Activated T-cell treated with anti-CD3 and anti-CD28 coated beads for 24 hours (primary cell): ENCODE measurements at regions not wholly inside any gene's neighbourhood (a gene's known extent, or its start where the extent isn't known, plus 50 kb on each side); places are given as distances from the start of the nearest gene placed in this dataset.

Source experiments
- DNase-seq: peaks from one replicate; pipeline ENCODE4 v3.0.0-alpha.2; 2020; ENCODE audit warnings: low read depth

DNA sequence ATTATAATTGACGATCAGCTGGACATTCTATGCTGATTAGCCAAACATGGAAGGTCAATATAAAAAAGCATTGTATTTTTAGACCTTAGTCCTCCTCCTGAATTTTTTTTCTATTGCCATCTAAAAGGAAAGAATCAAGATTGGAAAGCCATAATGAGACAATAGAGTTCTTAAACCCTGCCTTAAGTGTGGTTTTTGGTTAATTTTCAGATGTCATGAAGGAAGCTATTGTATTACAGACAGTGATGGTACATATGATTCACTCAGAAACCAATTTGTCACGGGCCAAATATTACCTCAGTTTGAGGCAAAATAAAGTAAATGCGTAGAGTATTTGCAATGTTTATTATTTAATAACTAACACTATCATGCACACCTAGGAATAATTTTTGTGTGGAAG is 1164.0 kb upstream of the RAG2 start:
- no peak for DNase-seq

DNA sequence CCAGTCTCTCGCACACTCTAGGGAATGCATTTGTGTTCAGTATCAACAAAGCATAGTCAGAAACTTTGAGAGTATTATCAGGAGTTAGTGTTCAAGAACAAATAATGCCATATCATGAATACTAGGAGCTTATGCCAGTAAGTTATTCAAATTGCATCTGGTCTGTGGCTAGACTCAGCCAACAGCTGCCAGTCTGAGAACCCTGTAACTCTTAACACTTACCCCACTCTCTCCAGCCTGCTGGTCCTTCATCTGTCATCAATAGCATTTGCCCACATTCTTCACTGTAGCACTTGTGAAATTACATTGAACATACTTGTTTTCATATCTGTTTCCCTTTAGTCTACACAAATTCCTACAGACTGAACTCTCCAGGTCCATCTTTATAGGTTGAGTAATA is 1157.5 kb upstream of the RAG2 start:
- DNase-seq, result no peak

DNA sequence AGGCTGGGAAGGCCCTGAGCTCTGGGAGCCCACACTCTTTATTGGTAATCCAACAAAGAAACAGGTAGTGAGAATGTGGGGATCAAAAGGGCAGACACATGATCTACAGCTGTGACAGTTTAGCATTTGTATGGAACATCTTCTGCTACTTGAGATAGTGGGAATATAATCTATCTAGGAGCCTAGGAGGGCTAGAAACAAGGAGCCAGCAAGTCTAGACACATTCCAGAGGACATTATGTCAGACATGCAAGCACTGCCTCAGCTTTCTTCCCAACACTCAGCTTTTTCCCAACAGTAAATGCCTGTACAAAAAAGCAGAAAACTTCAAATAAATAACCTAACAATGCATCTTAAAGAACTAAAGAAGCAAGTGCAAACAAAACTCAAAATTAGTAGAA is 1150.6 kb upstream of the RAG2 start:
- DNase-seq, result no peak

DNA sequence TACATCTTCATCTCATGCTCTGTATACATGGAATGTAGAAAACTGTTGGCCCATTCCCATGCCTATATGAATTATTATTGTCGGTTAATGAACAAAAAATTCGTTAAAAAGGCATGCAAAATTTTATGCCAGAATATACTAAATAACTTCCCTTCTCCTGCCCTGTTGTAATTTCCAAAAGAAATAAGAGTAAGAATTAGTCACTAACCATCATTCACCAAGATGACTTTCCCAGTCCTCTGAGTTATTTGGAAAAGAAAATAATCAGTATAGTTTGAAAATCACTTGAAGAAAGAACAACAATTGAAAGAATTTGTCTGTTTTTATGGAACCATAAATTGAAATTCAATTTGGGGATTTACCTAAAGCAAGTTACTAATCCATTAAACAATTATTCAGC is 1149.1 kb upstream of the RAG2 start:
- no peak for DNase-seq

DNA sequence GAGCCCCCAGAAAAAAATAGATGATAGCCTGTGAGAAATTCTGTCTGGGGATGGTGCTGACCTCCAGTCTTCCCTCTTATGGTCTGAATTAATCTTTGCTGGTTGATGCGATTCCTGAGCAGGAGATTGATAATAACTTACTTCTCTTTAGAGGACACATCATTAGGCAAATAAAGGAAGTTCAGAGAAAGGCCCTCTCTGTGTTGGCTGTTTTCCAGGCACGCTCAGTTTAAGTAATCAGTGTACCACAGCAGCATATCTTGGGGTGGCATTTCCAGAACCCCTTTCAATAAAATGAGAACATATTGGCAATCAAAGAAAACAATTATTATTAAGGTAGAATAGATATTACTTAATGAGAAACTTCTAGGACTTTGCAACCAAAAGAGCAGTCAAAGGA is 1129.3 kb upstream of the RAG2 start:
- DNase-seq, result no peak

DNA sequence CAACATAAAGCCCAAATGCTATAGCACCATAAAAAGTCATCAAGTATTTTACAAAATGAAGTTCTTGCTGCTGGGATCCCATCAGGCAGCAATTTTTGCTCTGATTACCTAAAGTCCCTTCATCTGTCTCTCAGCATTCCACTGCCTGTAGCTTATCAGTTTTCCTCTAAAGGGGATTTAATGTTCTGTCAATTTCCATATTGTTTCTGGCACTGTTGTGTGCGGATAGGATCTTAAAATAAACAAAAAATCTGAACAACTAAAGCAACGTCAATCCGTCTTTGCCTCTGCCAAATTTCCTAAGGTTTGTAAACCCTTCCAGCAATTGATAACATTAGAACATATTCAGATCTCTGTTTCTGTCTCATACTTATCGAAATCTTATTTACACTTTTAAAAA is 1126.3 kb upstream of the RAG2 start:
- DNase-seq, result no peak

DNA sequence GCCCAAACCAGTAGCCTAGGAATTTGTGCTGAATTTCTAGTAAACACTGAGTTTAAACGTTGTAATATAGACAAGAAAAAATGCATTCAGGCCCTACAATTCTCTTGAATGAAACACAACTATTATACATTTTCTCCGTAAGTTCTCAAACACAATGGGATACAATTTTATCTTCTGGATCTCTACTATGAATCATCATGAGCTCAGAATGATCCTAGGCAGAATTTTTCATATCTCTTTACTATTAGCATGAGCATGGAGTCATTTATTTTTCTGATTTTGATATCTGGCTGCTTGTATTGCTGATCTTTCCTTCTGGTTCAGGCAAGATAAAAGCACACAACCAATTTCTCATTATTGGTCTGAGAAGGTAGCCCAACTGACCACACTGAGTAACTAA is 1123.4 kb upstream of the RAG2 start:
- DNase-seq, result no peak

DNA sequence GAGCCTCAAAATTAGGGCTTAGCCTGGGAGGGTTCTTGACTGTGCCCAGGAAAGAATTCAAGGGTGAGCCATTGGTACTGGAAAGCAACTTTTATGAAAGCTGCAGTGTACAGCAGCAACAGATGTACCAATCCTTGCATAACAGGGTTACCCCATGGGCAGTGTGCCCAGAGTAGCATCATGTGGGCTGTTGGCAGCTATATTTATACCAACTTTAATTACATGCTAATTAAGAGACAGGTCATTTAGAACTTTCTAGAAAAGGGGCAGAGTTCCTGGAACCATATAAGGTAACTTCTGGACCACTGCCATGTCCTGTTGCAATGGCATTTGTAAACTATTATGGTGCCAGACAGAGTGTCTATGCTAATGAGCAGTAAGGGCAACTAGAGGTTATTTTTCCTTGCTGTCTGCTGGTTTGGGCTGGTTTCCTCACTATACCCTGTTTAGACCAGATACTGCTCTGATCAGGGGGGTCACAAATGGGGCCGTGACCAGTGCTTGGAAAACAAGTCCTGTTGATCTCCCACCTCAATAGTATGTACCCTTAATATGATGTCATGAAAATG is 1120.5 kb upstream of the RAG2 start:
- DNase-seq, result no peak

DNA sequence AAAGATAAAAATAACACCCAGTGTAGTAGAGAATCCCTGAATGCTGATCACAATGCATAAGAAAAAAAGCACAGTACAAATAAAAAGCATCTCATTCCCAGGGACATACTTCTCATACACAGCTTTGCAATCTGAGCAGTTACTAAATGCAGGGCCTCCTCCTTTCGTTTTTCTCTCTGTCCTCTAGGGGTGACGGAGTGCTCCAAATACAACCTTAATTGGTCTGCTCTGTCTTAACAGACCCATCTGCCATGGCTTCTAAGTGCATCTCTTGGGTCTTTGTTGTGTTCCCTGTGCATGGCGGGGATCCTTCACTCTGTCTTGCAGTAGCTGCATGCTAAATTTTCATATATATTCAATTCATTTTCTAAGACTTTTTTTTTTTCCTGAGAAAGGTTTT is 1114.2 kb upstream of the RAG2 start:
- no peak for DNase-seq

DNA sequence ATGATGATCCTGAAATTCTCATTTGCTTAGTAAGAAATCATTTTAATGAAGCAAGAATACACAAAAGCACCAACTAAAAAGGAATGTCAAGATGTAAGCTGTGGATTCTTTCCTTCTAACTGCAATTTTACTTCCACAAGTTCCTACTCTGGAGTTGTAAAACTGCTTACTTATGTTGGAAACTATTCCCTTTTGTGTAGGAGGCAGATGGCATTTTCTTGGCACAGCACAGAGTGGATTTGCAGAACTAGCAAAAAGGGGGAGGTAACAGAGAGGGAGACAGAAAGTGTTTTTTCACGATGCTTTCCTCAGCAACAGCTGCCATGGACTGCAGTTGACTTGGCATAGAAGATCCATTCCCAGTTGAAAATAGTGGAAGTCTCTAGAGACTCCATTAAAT is 1112.0 kb upstream of the RAG2 start:
- no peak for DNase-seq

DNA sequence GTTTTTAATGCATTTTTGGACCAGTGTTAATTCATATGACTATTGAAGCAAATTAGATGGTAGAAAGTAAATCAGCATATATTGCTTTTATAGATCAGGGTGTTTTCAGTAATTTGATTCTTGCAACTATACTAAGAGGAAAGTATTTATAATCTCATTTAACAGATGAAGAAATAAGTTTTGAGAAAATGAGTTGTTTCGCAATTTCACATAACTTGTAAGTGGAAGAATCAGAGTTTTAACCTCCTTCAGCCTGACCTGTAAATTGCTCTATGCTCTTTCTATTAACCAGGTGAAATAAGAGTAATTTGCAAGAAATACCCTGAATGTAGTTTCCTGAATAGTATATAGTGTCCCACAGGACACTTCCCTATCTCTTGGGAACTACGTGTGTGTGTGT is 1106.8 kb upstream of the RAG2 start:
- no peak for DNase-seq

DNA sequence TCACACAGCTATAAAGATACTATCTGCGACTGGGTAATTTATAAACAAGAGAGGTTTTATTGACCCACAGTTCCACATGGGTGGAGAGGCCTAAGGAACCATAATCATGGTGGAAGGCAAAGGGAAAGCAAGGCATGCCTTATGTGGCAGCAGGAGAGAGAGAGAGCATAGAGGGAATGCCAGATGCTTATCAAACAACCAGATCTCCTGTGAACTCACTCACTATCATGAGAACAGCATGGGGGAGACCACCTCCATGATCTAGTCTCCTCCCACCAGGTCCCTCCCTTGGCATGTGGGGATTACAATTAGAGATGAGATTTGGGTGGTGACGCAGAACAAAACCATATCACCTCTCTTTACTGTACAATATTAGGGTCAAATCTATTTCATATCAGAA is 1101.6 kb upstream of the RAG2 start:
- no peak for DNase-seq

DNA sequence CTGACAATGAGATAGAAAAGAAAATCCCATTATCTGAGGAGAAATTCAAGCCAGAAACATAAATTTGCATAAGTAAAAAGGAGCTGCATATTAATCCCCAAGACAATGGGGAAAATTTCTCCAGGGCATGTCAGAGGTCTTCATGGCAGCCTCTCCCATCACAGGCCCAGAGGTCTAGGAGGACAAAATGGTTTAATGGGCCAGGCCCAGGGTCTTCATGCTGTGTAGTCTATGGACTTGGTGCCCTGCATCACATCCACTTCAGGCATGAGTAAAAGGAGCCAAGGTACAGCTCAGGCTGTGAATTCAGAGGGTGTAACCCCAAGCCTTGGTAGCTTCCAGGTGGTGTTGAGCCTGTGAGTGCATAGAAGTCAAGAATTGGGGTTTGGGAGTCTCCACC is 1097.2 kb upstream of the RAG2 start:
- no peak for DNase-seq

DNA sequence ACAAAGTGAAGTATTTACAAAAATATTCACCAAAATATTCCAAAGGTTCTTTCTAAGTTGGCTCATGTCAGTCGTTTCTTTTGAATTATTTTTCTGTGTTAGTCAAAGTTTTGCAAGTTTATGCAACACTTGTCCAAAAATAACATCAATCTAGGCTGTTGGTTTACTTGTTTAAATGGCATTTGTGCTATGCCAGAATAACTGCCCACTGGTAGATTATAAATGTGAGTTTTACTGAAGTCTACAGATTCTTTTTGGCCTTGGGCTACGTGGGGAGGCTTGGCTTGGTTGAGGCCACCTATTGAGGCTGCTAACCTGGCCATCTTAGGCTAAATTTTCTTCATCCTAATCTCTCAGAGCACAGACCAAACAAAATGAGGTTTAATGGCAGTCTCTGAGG is 1091.9 kb upstream of the RAG2 start:
- DNase-seq, result no peak

DNA sequence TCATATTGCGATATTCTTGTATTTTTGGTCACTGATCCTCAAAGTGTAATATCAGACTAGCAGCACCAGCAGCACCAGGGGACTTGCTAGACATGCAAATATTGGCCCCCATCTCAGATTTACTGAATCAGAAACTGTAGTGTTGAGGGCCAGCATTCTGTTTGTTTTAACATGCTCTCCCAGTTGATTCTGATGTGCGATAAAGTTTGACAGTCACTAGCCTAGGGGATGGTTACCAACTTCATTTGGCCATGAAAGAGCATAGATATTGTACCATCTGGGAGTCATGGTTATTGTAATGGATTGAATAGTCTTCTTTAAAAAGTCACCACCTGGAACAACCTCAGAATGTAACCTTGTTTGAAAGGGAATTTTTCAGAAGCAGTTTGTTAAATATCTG is 1090.4 kb upstream of the RAG2 start:
- DNase-seq, result no peak

DNA sequence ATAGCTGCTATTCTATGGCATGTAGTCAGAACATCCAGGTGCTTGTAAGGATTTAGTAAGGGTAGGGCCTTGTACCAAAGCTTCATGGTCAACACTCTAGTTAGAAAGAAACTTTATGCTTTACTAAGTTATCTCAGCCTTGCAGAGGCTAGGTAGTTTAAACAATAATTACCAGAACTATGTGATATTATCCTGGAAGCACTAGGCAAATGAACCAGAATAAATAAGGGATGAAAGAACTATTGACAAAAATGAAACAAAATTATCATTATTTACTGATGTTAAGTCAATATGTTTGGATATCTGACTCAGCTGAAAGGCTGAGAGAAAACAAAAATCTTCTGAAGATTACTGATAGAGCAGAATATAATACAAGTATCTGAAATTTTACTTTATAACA is 1089.1 kb upstream of the RAG2 start:
- DNase-seq, result no peak

DNA sequence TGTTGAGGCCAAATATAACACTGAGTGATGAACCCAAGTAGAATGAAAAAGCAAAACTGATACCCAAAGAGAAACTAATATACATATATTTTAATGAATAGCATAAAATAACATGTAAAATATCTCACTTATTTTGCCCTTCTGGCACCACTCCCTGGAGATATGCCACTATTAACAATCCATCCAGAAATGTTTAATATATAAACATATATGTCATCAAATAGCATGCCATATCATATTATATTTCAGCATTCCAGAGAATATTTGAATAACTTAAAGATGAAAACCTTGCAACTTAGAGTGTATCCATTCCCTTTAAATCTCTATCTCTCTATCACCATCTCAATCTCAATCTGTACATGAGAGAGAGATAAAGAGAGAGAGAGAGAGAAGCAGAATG is 1073.3 kb upstream of the RAG2 start:
- DNase-seq, result no peak

DNA sequence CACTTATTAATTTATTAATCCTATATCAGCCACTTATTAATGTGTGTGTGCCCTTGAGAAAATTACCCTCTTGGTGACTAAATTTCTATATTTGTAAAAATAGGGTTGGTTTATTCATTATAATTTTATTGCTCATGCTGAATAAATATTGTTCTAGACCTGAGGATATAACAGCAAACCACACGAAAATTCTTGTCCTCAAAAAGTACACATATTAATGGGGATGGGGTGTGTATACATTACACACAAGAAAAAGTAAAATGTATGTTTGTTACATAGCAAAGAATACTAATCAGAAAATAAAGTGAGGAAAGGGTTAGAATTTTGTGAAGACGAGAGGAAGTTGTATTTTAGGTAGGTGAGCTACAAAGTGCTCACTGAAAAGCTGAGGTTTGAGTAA is 1068.9 kb upstream of the RAG2 start:
- DNase-seq, result no peak

DNA sequence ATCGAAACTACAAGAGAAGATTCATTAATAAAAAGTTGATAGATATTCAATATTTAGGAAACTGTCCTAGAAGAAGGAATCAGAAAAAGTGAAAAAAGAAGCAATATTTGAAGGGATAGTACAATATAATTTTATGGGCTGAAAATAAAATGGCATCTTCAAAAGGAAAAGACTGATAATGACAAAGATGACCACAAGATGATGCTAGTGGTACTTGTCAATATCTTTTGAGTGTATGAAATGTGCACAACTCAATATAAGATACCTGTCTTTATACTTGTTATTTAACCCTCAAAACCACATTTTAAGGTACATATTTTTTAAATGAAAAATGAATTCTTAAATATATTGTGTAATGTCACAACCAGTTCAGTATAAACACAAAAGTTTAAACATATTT is 1059.6 kb upstream of the RAG2 start:
- no peak for DNase-seq

DNA sequence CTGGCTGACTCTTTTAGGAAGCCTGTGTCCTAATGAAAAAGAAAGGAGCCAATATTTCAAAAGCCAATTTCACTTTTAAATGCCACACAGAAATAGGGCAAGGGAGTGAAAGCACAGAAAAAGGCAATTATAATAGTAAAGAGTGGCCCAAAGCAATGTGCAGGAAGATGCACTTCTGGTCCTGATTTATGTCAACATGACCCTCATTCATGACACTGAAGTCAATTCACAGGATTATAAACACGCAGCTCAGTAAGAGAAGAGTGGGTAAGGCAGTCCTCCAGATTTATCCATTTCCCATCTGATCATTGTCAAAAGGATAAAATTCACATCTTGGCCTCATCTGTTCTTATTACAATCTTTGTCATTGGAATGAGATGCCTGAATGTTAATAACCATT is 1049.7 kb upstream of the RAG2 start:
- DNase-seq, result no peak

DNA sequence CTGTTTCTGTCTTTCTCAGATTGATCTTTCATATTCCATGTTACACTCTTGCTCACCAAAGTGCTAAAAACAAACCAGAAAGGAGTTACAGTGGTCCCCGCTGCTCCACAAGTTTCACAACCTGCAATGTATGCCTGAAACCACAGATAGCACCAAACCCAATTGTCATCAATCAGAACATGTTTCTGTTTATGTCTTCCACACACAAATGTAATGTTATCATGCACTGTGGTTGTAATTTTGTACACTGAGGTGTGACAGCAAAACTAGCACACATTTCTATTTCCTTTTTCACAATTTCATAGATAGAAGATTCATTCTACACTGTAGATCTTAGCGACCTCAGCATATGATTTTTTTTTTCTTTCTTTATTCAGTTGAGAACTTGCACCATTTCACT is 1045.9 kb upstream of the RAG2 start:
- DNase-seq, result no peak

DNA sequence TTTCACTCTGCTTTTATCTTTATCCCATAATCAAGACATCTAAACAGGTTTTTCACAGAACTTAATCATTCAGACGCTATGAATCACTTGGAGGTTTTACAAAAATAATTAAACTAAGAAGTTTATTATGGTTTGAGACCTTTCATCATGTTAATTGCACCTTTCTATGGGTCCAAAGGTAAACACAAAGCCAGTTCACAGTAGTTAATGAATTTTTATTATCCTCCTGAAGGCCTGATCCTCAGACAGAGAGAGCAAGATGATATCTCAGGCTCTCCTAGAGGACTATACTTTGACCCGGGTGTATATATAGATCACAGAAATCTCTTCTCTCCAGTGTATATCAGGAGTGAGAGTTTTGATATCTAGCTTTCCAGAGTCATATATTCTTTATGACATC is 1044.3 kb upstream of the RAG2 start:
- no peak for DNase-seq

DNA sequence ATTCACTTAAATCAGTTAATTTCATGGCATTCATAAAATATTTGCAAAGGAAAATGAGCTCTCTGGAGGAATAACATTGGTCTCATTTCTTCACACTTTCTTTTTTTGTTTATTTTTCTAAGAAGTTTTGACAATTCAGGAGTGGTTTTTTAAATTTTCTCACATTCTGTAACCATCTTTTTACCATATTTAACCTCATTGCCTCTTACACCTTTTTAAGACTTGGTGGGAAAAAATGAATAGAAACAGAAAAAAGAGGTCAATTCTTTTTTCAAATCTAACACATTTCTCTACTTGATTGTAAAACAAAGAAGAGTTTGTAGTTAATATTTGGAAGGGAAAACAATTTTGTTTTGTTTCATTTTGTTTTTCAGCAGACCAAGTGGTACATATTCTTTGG is 1034.7 kb upstream of the RAG2 start:
- DNase-seq, result no peak

DNA sequence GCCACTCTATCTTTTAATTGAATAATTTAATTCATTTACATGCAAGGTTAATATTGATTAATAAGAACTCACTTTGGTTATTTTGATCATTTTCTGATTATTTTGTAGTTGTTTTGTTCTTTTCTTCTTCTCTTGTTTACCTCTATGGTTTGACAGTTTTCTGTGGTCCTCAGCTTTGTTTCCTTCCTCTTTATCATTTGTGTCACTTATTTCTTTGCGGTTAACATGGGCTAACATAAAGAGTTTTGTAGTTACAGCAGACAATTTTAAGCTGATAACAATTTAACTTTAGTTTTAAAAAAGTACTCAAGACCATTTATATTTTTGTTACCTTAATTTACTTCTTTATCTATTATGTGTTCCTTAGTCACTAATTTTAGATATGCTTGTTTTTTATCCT is 1032.8 kb upstream of the RAG2 start:
- no peak for DNase-seq

DNA sequence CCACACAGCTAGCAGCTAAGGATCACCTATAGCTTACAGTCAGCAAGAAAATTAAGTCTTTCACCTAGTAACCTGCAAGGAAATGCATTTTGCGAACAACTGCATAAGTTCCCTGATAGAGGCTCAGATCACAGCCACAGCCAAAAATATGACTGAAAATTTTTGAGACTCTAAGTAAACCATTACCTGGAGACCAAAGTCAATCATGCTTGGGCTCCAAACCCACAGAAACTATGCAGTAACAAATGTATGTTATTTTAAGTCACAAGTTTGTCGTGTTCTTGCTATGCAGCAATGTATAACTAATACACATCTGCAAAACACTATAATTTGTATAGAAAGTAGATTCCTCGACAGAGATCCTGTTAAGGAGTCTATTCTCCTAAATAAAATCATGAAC is 1025.7 kb upstream of the RAG2 start:
- no peak for DNase-seq
